ENCODE measurements at regions not wholly inside any gene's neighbourhood (a gene's known extent, or its start where the extent isn't known, plus 50 kb on each side); places are given as distances from the start of the nearest gene placed in this dataset.

- TF ChIP-seq CTCF (IDR thresholded peaks at IDR 0.05; ENCODE audit: insufficient read depth, low read length) = no peak
- no peak for TF ChIP-seq GABPA (IDR thresholded peaks at IDR 0.05; ENCODE audit: low read depth)
- TF ChIP-seq, protein P1, sequence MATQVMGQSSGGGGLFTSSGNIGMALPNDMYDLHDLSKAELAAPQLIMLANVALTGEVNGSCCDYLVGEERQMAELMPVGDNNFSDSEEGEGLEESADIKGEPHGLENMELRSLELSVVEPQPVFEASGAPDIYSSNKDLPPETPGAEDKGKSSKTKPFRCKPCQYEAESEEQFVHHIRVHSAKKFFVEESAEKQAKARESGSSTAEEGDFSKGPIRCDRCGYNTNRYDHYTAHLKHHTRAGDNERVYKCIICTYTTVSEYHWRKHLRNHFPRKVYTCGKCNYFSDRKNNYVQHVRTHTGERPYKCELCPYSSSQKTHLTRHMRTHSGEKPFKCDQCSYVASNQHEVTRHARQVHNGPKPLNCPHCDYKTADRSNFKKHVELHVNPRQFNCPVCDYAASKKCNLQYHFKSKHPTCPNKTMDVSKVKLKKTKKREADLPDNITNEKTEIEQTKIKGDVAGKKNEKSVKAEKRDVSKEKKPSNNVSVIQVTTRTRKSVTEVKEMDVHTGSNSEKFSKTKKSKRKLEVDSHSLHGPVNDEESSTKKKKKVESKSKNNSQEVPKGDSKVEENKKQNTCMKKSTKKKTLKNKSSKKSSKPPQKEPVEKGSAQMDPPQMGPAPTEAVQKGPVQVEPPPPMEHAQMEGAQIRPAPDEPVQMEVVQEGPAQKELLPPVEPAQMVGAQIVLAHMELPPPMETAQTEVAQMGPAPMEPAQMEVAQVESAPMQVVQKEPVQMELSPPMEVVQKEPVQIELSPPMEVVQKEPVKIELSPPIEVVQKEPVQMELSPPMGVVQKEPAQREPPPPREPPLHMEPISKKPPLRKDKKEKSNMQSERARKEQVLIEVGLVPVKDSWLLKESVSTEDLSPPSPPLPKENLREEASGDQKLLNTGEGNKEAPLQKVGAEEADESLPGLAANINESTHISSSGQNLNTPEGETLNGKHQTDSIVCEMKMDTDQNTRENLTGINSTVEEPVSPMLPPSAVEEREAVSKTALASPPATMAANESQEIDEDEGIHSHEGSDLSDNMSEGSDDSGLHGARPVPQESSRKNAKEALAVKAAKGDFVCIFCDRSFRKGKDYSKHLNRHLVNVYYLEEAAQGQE (IDR thresholded peaks at IDR 0.05; ENCODE audit: insufficient replicate concordance, low read depth) = no peak
- no peak for TF ChIP-seq POLR2AphosphoS5 (IDR thresholded peaks at IDR 0.05; ENCODE audit: low read depth)
Observed at GRCh38 chr13:90615767-90616166, 731.7 kb upstream of the MIR17HG start.
